Right hindlimb (tissue), 1 donor: ENCODE measurements at regions not wholly inside any gene's neighbourhood (a gene's known extent, or its start where the extent isn't known, plus 50 kb on each side); places are given as distances from the start of the nearest gene placed in this dataset.

Experiments
- DNase-seq: peaks from one replicate; pipeline ENCODE4 v3.0.0-alpha.2; 2018

DNA sequence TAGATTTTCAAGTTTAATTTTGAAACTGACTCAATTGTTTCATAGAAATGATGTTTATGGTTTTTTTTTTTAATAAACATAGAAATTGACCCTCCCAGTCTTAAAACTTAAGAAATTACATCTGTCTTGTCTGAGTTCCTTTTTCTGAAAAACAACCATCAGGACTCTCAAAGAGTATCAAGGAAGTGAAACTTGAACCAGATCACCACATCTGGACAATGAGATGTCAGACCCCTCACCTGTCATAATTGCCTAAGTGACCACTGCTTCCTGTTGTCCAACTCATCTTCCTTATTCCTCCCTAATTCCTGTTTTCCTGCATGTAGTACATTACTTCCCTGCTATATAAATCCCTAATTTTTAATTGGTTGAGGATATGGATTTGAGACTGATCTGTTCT, 441.5 kb upstream of the ARHGEF26 start:
- DNase-seq = no peak

DNA sequence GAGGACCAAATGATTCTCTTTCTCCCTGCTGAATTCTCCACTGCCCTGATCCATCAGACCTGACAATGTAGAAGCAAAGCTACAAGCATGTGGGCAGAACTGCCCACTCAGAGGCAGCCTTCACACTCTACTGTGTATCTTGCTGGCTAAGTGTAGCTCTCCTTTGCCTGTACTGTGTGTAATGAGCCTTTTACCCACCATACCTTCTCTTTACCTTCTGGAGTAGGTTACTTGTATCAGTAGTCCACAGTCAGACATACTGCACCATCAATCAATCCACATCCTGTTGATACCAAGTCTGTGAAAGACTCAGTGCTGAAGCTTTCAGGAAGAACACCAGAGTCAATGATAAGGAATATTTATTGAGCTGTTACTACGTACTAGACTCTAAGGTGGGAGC, 440.7 kb upstream of the ARHGEF26 start:
- no peak for DNase-seq

DNA sequence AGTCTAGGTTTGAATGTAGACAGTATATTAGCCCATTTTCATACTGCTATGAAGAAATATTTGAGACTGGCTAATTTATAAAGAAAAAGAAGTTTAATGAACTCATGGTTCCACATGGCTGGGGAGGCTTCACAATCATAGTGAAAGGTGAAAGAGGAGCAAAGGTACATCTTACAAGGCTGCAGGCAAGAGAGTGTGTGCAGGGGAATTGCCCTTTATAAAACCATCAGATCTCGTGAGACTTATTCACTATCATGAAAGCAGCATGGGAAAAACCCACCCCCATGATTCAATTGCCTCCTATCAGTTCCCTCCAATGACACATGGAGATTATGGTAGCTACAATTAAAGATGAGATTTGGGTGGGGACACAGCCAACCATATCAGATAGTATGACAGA, 440.1 kb upstream of the ARHGEF26 start:
- no peak for DNase-seq

DNA sequence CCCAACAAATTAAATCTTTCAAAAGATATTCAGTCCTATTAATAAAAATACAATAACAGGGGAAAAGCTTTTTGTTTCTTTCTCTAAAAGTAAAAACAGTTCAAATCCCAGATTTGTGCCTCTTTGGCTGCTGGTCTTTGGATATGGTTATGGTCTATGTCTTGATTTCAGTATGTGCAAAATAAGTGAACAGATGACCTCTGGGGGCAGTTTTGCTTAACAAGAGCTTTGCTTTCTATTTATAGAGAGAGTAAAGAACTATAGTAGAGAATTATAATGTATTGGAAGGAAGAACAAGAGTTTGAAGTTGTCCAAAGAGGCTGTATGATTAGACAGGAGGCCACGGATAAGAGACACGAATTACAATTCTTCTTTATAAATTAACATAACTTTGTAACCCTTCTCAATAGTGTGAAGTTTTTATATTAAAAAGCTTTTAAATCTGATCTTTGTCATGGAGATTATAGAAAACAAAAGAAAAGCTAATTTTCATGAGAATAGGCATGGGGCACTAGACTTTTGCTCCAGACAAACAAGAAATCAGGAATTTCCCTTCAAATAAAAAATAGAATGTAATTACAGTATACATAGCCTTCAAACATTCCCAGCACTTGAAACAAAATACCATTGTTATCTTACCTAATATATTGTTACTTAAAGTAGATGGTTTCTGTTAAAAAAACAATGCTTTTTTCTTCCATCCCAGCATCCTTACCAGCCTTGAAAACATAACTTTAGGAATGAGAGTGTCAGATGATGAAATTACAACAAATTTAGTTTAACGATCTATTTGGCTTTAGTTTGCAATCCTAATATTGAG, 432.7 kb upstream of the ARHGEF26 start:
- DNase-seq = no peak

DNA sequence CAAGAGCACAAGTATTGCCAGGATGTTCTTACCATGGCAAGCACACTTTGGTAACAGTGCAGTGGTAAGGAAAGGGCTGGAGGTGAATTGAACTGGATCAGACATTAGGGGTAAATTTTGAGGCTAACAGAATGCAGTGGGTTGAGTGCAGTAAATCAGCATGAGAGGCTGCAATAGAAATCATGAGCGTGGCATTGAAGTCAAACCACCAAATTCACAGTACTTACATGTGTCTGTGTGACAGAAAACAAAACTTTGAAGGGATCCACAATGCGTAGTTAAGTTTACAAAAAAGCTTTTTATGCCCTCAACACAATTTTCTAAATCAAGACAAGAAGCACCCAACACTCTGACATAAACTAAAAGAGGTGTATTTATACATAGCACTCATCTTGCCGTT, 428.0 kb upstream of the ARHGEF26 start:
- no peak for DNase-seq

DNA sequence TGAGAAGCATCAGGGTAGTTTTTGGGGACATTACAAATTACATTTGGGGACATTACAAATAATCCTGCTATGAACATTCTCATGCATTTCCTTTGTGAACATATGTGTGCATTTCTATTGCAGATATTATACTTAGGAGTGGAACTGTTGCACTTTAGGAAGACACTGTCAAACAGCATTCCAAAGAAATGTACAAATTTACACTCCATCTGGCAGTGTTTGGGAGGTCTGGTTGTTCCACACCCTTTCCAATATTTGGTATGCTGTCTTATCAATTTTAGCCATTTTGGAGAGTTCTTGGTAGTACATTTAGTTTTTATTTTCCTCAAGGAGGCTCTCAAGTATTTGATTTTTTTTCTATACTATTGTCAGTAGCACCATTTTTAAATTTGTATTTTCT, 419.1 kb upstream of the ARHGEF26 start:
- no peak for DNase-seq

DNA sequence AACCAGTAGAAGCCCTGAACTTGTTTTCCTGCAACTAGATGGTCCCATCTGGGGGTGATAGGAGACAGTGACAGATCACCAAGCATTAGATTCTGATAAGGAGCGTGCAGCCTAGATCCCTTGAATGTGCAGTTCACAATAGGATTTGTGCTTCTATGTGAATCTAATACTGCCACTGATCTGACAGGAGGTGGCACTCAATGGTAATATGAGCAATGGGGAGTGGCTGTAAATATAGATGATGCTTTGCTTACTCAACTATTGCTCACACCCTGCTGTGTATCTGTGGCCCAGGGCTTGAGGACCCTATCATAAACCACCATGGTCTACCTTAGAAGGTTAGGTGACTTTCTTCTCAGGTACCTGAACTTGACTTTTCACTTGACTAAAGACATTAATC, 417.1 kb upstream of the ARHGEF26 start:
- no peak for DNase-seq

DNA sequence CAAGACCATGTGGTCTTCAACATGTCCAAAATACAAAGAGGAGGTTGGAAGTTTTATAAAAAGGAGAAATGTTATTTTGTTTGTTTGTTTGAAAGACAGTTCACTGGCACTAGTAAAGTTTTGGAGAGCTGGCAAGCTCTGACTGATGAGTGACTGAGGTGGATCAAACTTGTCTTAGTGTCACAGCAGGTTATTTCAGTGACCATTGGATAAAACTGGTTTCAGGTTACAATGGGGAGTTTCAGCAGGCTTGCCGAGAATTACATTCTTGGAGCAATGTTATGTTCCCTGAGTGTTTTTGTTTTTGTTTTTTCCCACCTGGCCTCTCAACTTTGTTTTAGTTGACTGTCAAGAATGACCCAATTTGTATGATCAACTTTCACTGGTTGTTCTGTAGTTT, 414.5 kb upstream of the ARHGEF26 start:
- no peak for DNase-seq

DNA sequence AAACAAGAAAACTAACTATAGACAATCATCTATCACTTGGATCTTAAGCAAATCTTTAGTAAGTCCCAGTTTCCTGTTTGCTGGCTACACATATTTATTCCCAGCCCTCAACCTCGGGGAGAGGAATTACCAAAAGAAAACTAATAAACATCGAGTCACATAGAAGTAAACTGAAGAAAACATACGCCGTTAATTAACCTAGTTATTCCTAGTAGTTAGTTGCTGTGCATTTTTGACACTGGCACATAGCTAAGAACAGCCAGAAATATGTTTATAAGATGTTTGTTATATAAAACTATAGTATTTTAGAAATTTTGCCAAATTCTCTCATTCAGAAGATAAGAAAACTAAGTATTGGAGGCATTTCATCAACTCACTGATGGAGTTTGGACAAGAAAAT, 407.2 kb upstream of the ARHGEF26 start:
- DNase-seq = no peak

DNA sequence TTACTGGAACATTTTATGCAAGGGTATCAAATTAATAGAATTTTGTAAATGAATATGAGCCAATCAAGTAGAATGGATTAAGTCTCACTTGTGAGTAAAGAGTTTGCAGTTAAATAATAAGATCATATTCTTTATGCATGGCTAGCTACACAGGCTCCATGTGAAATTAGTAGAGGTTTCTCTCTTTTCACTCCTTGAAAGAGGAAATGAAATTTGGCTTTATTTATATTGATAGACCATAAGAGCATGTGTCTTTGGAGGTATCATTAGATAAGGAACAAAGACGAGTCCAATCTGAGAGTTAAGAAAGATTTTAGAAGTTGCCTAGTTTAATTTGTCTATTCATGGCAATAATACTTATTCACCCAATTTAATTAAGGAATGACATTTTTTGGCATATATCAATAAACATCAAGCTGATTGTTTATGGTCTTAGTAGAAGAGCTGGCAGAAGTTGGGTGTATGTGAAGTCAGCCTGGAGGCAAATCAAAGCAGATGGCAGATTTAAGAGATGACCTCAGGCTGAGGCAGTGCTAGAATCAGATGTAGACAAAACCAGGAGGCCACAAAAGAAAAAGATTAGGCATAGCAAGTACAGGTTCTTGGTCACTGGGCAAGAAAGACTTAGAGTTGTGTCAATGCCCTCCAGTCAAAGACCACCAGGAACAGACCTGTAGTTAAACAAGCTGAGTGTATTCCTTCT, 406.5 kb upstream of the ARHGEF26 start:
- DNase-seq = no peak

DNA sequence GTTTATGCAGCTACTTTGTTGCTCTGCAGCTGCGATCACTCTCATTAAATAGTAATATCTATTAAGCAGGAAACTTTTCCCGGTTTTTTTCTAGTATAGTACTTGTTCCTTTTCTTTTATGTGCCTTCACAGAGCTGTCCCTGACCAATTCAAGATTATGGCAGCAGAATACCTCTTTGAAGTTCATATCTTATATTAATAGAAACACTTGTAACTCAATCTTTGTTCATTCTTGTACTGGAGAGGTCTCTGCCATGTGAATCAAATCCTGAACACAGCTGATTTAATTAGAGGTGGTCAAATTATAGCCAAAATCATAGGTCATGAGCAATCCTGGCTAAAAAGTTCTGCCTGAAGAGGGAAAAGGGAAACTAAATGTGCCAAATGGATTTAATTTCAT, 399.0 kb upstream of the ARHGEF26 start:
- DNase-seq = no peak

DNA sequence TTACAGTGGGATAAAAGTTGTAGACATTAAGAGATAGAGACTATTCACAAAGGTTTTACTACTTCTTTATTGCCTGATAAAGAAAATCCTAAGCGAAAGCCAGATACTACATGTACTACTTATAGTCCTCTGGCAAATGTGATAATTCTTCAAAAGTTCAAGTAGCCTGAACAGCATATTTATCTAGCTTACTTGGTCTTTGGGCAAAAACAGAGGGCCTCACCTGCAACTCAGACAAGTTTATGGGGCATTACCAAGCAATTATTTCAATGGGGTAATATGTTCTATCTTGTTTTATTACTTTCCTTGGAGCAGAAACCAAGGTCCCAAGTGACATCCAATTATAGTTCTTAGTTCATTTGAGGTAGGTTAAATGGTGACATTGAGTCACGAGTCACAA, 390.1 kb upstream of the ARHGEF26 start:
- no peak for DNase-seq

DNA sequence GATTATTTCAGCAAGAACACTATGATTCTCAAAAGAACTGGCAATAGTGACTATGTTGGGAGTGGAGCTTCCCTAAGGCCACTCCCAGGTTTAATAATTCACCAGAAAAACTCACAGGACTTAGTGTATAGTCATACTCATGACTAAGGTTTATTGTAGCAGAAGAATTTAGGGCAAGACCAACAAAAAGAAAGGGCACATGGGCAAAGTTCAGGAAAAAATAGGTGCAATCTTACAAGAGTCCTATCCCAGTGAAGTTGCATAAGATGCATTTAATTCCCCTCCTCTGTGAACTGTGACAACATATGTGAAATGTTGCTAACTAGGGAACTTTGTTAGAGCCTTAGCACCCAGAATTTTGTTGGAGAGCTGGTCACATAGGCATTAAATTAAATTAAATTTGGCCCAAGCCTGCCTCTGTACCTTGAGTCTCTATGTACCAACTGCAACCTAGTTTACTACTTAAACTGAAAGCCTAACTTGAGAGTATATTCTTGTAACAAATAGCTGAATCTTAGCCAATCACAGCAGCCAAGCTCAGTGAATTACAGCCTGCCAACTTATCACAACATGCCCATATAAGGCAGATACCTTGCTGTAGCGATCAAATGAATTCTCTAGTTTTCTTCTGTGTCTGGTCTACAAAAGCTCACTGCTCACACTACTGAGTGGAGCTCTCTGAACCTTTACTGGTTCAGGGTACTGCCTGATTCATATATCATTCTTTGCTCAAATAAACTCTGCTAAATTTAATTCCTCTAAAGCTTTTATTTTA, 386.2 kb upstream of the ARHGEF26 start:
- DNase-seq = no peak

DNA sequence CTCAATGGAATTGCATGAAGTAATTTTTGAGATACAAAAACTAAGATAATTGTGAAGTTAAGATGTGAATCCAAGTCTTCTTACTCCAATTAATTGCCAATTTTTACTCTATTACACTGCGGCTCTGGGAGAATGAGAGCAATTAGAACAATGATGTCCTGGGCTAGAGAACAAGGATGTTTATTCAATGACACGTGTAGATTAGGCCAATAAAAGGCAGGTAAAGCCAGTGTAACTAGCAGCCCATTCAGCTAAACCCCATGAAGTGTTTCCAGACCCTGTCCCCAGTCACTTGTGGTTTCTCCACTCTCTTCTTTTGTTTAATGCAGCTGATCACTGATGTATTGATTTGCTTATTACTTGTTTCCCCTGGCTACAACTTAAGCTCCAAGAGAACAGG, 381.1 kb upstream of the ARHGEF26 start:
- DNase-seq = no peak

DNA sequence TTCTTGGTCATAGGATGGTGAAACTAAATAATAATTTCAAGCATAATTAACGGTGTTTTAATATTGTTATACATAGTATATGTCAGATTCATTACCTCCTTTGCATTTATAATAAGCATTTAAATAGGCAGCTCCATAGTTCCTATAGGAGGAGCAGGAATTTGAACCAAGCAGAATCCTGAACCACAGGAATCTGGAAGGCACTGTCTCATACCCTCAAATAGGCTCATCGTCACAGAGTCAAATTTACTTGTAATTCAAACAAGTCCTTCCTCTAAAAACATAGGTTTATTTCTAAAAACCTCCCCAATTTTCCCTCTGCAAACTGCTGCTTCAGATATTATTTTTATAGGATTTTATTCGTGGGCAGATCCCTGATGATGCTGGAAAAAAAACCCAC, 376.3 kb upstream of the ARHGEF26 start:
- DNase-seq = no peak

DNA sequence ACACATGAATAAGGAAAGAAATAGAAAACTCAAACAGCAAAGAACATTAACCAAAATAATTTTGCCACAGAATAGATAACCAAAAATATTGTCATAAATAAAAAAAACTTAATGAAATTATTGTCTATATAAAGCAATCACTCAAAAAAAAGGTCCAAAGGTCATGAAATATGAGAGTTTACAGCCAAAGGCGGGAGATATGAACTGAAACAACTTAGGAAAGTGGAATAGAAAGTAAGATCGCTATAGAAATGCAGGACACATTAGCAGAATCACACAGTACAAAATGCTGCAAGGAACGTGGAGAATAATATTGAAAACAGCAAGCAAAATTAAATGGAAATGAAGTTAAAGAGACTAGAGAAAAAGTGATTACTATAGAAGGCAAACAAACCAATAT, 375.0 kb upstream of the ARHGEF26 start:
- no peak for DNase-seq

DNA sequence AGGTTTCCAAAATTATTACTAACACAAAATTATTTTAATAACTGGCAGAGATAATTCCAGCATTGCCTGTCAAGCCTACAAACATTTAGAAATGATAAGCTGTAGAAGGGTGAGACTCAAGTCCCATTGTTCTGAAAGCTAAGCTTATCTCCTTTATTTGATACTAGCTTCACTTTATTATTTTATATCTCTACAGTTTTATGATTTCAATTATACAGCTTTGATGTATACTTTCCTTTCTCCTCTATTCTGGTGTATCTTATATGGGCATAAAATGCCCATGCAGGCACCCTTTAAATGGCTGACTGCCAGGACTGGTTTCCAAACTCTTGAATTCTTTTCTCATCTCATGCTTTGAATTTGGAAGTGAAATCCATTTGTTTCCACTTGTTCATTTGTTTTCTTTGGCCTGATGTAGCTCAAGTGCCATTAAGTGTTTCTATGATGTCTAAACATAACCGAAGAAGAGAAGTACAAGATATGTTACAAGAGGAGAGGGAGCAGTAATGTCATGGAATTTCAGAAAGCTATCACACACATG, 372.1 kb upstream of the ARHGEF26 start:
- DNase-seq = no peak

DNA sequence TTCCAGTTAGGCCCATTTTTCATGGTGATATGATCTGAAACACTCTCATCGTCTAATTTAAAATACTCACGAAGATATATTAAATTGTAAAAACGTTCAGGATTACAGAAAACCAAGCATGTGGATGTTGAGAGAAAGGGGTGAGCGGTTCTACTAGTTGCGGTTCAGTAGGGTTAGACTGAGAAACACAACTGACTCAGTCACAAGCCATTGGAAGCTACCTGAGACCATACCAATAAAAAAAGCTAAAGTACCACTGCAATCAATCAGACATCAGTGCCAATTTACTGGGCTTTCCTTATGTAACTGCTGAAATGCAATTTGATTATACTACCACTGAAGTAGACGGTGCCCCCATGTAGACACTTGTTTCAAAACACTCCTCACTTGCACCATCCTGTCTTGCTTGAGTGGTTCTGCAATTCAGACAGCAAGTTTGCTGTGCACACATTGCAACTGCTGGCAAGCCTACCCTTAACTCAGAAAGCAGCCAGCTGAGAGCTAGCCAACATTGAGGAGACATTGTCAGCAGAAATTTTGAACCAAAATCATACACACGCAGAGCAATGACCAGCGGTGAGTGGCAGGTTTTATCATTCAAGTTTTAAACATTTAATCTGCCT, 368.7 kb upstream of the ARHGEF26 start:
- DNase-seq = no peak

DNA sequence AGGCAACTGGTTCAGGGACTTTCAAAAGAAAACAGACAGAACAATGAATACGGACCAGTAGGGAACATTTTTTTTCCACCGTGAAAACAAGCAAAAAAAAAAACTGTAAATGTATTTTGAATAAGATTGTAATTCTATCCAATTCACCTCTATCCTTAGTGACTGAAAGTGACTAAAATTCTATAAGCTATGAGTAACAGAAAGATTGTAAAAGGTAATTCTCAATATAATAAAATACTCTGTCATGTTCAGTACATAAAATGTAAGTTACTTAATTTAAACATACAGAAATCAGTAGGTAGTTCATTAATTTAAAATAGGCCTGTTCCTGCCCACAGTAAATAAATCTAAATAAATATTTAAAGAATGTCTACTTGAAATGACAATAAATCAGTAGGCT, 368.2 kb upstream of the ARHGEF26 start:
- DNase-seq = no peak

DNA sequence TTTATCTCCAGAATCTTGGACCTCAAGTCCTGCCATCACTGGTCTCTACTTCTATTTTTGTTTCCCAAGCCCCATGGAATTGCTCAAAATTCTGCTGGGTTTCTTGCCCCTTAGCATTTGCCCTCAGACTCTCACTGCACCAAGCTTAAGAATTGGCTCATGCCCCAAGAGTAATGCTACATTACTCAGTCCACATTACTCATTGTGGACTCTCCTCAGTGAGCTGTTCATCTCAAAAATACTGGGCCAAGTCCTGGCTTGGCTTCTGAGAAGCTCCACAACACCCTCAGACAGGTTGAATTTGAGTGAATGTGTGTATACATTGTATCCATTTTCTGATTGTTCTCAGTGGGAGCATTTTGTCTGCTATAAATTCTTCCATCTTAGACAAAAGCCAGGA, 364.4 kb upstream of the ARHGEF26 start:
- no peak for DNase-seq

DNA sequence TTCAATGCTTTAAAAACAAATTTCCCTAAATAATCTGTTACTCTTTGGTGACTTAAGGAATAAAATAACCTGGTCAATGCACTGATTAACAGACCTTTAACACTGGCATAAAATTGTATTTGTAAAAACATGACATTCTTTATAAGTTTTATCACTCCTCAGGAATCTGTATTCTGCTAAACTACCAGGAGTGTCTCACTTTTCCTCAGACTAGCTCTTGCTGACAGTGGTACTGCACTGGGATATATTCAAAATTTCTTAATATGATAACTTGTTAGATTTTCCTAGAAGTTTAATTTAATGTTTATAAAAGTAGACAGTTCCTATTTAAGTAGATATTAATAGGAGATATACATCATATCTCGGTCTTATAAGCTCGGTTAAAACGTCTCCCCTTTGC, 363.4 kb upstream of the ARHGEF26 start:
- no peak for DNase-seq

DNA sequence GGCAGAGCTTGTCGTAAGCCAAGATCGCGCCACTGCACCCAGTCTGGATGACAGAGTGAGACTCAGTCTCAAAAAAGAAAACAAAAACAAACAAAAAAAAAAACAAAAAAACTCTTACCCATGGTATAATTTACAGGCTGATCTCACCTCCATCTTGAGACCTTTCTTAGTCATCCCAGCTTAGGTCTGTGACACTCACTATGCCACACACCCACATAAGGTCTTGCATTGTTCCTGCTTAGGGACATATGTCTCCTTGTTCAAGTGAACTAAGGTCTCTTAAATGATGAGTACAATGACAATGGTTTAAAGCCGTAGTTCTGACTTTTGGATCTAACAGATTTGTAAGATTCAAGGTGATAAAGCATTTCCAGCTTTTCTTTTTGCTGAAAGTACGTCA, 360.2 kb upstream of the ARHGEF26 start:
- DNase-seq = no peak
